SHP77 treated with DMSO at 0.1 percent for 48 hours (cell line): ENCODE measurements at regions not wholly inside any gene's neighbourhood (a gene's known extent, or its start where the extent isn't known, plus 50 kb on each side); places are given as distances from the start of the nearest gene placed in this dataset.

Experiments used
- DNase-seq: peaks from one replicate; lab custom pipeline; 2025; lab: John Stamatoyannopoulos, UW

DNA sequence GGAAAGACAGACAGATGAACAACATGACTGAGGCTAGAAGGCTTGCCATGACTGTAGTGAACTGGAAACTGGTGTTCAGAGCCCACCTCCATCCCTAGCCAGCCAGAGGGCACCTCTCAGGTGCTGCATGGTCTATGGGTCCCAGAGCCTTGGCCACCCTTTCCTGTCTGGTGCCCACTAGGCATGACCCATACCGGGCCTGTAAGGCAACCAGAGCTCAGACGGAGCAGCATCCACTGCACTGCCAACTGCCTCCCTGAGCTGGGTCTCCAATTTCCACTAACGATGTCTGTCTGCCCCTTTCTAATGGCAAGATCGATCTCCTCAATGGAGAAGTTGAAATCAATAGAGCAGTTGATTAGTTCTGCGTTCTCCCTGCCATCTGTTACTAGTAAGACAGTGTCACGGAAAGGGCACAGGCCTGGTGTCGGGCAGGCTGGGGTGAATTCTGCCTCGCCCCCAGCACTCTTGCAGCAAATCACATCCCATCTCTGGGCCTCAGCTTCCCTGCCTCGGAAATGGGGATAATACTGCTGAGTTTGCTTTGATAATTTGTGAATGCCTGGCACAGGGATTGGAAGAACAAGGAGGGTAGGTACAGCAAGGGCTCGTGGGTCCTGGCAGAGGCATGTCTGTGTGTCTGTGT is 172.3 kb upstream of the MVB12B start:
- no peak for DNase-seq

DNA sequence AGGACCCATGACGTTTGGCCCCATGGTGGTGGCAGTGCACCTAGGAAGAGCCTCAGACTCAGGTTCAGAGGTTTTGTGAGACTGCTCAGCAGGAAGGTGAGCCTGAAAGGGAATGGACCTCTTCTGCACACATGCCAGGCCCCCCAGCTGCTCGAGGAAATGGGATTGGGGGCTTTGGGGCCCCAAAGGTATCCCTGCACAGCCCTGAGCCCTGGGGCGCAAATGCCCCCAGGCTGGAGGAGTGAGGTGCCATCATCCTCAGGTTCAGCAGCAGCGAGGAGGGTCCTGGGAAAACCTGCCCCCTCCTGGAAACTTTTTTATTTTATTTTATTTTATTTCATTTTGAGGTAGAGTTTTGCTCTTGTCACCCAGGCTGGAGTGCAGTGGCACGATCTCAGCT is 171.8 kb upstream of the MVB12B start:
- no peak for DNase-seq

DNA sequence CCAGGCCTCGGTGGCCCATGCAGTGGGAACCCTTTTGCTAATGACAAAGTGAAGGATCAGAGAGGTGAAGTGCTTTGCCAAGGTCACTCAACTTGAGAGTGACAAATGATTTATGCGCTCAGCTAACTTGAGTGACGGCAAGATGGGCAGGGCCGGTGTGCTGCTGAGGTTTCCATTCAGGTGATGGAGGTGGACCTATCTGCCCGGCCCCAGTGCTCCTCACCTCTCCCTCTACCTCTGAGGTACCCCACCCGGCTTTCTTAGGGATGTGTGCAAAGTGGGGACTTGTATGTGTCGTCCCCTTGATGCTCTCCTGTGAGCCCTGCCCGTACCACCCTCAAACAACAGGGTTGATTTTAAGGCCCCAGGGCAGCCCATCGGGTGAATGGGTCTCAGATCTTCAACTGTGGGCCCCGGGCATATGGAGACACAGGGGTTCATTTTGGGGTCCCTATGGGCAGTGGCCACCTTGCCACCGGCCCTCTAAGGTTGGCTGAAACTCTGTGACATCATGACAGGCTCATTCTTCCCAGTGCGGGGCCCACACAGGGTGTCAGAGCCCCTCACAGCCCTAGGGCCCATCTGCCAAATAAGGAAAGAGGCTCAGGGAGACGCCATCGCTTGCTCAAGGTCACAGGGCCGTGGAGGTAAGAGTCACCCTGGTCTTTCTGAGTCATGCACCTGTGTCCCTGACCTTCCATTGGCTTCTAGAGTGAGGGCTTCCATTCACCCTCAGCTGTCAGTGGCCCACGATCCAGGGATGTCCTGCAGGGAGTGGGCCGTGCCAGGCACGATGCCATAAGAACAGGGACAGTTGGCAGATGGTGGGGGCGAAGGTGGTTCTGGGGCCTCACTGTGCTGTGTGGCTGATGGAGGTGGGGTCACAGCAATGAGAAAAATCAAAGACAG is 170.6 kb upstream of the MVB12B start:
- no peak for DNase-seq

DNA sequence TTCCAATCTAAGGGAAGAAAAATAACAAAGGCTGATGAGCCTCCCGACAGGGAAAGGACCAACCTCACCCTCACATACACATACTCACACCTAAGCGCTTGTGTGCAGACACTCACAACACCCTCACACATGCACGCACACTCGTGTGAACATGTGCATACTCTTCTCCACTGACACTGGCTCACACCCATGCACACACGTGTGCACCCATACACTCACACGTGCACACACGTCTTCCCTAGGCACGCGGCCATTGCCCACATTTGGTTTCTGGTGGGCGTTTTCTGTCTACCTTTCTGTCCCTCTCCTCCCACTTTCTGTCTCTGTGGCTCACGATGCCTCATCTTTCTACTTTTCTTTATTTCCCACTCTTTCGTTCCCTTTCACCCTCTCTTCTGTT is 169.7 kb upstream of the MVB12B start:
- no peak for DNase-seq

DNA sequence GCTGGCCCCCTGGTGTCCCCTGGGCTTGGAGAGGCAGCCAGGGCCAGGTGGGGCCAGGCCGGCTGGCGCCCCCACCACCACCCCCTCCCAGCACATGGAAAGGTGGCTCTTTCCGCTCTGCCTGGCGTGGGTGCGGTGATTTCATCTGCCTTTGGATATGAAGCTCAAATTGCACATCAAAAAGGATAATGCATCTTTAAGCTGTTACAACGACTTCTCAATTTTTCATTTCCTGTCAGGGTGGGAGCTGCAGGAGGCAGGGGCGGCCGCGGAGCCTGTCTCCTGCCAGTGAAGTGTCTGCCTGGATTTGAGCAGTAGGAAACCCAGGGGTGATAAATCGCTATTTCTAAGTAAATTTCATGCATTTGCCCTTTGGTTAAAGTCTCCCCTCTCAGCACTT is 169.2 kb upstream of the MVB12B start:
- DNase-seq = no peak

DNA sequence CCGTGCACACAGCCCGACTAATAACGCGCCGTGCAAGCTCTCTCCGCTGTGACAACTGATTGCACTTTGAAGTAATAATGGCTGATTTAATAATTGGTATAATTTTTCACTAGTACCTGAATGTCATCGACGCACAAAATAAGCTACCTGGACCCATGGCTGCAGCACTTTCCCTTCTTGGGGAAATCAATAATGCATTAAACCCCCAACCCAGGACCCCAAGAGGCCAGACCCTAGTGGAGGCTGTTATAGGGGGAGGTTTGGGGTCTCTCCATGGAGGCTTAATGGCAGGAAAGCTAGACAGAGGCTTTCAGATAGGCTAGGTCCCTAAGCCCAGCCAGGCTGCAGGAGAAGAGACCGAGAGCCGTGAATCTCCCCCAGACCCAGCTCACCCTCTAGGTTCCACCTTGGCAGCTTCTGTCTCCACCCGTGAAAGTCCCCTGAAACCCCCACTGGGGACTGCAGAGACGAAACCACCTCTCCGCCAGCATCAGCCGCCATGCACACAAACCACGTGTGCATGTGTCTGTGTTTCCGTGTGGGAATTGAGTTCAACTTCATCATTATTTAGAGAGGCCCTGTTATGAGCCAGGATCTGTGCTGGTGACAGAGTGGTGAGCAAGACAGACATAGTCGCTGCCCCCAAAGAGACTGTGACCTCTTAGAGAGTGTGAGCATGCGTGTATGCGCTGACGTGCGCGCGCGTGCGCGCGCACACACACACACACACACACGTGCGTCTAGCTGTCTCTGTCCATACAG is 168.6 kb upstream of the MVB12B start:
- no peak for DNase-seq

DNA sequence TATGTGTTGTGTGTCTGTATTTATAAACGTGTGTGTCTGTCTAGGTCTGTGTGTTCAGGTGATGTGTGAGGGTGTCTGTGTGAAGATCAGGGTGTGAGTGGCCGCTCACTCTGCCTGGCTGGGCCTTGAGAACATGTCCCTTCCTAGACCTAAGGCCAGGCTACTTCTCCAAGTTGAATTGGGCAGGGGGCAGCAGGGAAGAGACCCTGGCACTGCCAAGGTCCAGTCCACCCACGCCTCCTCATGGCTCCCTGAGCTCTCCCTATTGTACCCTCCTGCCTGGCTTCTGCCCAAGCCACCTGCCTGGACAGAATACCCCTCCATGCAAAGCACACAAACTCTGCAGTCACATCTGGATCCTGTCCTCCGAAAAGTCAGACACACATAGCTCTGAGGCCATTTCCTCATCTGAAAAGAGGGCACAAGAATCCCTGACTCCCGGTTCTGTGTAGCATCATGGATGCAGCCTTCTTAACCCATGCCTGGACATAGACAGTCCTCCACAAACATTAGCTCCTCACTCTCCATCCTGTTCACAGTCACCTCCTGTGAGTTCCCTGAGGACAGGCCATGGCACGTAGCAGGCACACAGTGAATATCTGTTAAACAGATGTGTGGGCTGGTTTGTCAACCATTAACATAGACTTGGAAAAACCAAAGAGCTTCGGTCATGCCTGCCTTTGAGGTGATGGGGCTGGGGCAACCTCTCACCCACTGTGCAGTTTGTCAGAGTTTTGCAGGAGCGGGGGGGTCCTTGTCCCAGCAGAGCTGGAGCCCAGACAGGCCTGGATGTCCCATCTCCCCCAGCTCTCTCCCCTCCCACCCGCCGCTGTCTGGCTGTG is 167.8 kb upstream of the MVB12B start:
- DNase-seq = no peak

DNA sequence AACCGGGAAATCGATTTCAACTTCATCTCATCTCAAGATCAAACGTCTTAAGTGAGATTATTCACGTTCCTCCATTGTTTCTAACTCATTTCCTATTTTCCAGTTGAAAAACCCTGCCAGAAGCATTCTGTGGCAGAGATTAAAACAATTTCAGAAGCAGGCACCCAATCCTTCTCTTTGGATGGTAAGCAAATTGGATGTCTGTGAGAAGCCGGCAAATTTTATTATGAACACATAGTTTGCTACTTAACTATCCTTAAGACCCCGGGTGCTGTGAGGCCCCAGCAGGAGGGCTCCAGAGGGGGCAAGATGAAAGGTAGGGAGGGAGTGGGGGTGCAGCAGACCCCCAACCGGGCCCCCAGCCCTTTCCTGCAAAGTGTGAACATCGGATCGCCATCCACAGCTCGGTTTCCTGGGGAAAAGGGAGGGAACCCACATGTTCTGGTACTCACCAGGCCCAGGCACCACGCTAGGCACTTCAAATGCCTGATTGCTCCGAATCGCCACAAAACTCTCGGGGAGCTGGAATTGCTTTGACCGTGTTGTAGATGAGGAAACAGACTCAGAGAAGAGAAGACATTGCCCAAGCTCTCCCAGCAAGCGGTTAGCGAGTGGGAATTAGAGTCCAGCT is 167.1 kb upstream of the MVB12B start:
- no peak for DNase-seq

DNA sequence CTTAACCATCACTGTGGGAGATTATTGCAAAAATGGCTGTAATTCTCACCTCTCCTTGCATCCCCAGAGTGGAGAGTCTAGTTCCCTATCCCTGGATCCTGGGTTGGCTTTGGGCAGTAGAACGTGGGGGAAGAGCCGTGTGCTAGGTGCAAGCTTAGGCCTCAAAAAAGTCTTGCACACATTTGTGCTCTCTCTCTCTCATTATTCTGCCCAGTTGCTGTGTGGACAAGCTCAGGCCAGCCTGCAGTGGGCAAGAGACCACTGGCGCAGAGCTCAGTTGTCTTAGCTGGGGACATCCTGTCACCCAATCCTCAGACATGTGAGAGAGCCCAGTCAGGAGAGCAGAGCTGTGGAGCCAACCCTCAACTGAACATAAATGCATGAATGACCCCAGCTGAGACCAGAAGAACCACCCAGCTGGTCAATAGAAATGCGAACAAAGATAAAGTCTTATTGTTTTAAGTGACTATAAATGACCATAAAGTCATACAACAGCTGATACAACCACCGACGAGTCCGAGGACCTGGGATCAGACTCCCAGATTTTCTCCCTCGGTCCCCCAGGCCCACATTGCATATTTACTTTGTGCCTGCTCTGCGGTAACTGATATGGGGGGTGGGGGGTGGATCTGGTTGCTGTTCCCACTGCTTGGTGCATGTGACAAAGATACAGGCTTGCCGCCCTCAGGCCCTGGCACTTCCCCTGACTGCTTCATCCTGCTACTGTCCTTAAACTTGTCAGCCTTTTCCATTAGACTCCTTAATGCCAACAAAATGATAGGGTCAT is 166.4 kb upstream of the MVB12B start:
- no peak for DNase-seq

DNA sequence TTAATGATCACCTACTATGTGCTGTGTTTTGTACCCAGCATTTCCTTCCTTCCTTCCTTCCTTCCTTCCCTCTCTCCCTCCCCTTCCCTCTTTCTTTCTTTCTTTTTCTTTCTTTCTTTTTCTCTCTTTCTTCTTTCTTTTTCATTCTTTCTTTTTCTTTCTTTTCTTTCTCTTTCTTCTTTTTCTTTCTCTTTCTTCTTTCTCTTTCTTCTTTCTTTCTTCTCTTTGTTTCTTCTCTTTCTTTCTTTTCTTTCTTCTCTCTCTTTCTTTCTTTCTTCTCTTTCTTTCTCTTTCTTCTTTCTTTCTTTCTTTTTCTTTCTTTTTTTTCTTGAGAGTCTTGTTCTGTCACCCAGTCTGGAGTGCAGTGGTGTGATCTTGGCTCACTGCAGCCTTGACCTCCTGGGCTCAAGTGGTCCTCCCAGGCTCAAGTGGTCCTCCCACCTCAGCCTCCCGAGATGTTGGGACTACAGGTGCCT is 165.7 kb upstream of the MVB12B start:
- no peak for DNase-seq

DNA sequence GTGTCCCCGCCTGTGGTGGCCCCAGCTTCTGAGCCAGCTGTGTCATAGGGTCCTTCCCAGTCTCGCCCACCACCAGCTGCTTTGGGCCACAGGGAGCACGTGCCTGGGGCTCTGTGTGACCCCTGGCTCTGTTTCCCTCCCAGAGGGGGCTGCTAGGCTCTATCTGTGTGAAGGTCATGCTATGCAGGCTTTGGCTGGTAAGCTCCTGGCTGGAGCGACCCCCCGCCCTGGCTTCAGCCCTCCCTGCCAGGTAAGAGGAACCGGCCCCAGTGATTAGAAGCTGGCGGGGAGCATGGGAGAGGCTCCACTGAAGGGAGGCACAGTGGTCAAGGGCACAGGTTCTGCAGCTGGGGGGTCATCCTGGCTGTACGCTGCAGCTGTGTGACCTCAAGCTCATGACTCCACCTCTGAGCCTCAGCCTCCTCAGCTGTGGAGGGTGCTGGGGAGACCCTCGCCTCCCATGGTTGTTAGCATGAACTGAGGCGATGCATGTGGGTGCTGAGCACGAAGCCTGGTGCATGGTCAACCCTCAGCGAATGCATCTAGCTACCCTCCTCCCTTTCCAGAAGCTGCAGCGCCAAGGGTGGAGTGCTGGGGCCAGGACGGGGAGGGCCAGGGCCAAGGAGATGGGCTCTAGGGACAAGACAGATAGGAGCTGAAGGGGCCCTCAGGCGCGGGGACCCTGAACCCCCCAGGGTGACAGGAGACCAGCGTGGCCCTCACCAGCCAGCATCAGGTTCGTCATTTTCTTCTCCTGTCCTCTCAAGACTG is 163.8 kb upstream of the MVB12B start:
- no peak for DNase-seq

DNA sequence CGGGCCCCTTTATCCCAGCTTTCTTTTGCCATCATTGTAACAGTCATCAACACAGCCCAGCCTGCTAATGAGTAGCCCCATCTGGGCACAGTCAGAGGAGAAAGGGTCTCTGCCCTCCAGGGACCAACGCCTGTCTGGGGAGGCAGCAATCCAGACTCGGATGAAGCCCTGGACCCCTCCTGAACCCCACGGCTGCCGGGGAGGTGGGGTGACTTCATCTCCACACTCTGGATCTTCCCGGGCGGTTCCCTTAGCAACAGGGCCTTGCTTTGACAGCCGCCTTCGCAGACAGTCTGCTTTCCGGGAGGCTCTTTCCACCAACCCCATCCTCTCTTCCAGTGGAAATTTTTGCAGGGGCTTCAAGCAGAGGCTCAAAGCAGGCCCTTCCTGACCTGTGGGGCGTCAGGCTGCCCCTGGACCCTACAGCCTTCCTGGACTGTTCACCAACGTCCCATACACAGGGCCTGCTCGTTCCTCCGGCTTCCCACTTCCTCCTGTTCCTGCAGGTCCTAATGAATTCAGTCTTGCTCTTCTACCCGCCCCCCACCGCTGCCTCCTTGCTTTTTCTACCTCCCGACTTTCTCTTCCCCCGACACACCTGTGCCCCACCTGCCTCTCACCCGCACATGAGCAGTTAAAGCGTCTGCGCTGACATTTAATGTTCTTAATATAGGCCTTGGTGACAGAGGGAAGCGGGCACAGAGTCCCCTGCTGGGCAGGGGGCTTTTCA is 161.7 kb upstream of the MVB12B start:
- no peak for DNase-seq

DNA sequence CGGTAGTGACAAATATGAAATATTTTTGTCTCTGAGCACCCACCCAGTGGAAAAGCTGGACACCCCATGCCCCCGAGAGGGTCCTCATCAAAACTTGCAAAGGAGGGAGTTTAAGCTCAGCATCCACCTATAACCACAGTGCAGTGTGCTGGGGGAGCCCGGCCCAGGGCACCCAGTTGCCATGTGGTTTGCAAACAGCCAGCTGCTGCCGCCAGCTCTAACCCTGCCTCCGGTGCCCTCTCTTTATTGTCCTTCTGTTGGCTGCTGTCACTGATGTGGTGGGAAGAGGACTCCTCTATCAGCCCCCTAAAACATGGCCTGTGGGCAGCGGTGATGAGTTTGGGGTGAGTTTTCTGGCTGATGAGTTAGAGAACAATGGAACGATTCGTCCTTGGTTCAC is 160.9 kb upstream of the MVB12B start:
- DNase-seq = no peak

DNA sequence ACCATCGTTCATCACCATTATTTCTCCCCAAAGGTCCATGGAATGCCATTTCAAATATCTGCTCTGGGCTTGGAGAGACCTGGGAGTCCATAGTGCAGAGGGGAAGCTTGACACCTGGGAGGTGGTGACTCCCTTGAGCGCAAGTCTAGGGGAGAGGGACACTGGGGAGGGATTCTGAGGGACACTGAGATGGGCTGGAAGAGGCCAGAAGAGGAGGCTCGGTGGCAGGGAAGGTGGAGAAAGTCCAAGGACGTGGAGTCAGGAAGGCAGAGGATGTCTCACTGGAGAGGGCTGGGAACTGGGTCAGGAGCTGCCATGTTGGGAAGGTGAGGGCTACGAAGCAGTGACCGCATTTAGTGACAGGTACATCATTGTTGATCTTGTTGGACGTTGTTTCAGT is 160.3 kb upstream of the MVB12B start:
- no peak for DNase-seq

DNA sequence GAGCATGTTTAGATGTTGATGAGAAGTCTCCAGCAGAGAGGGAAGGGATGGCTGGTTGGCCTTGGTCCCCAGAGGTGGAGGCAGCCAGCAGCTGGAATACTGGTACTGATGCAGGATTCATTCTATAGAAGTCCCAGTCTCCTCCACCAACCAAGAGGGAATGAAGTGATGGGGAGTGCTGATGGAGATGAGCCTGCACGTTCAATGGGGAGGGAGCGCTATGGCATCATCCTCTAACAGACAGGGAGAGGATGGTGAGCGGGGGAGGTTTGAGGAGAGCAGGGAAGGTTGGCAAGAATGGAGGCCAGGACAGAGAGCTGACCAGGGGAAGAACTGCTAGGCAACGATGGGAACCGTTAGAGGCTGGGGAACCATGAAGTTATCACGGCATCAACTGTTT is 159.8 kb upstream of the MVB12B start:
- no peak for DNase-seq

DNA sequence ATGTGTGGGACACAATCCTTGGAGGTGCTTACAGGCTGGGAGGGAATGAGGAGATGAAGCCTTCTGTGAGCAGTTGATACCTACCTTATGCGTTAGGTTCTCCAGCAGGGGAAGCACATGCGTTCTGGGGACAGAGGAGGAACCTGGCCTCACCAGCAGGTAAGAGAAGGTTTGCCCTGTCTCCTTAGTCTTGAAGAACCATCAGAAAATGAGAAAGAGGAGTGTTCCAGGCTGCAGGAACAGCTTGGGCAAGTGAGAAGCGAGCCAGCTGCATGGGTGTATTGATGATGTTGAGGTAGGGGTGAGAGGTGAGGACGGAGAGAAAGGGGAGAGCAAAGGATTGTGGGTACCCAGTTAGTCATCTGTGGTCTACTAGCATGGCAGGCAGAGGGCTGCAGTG is 156.9 kb upstream of the MVB12B start:
- no peak for DNase-seq

DNA sequence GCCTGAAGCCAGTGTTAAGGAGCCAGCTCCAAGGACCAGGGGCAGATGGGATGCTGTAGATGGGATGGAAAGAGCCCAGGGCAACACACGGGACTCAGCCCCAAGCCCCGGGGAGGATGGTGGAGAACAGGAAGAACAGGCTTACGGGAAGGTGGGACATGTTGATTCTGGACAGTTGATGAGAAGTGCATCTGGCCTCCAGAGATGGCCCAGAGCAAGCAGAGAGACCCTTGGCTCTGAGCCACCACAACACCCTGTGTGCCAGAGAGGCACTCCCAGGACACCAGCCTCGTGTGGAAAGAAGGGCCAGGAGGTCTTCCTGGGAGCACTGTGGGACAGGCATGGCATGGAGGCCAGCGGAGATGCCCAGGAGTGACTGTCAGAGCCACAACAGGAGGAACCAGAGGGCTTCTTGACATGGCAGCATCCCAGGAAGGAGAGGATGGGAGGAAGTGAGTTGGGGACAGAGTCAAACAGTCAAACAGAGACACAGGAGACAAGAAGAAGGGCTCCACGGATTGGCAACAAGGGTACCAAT is 156.3 kb upstream of the MVB12B start:
- DNase-seq = no peak

DNA sequence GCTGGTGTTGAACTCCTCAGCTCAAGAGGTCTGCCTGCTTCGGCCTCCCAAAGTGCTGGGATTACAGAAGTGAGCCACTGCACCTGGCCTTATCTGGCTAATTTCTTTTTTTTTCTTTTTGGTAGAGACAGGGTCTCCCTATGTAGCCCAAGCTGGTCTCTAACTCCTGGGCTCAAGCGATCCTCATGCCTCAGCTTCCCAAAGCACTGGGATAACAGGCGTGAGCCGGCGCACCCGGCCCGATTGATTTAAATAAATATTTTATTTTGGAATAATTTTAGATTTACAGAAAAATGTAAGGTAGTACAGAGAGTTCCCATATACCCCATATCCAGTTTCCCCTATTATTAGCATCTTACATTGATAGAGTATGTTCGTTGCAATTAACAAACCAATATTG is 155.0 kb upstream of the MVB12B start:
- no peak for DNase-seq

DNA sequence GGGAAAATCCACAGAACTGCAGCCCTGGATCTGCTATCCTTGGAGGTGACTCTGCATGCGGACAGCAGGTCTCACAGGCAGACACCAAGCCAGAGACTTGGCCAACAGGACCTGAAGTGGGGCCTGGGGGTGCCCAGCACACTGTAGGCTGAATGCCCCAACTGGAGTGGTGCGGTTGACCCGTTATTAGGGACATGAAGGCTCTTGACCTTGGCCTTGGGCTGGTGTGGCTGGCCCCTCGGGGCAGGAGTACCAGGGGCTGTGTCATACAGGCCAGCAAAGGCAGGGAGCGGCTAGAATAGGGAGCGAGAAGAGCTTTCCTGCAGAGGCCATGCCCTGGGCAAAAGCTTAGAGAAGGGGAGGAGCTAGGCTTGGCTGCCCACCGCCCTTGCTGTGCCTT is 153.2 kb upstream of the MVB12B start:
- no peak for DNase-seq
